Body of pancreas (tissue), 4 donors: ENCODE measurements at regions not wholly inside any gene's neighbourhood (a gene's known extent, or its start where the extent isn't known, plus 50 kb on each side); places are given as distances from the start of the nearest gene placed in this dataset.

Source experiments
- ATAC-seq: fragments of 150-250 bp; one replicate; pipeline ENCODE4 v1.9.1; 2016
- DNase-seq, 4 donors: peaks; one replicate each; pipeline ENCODE4 v3.0.0-alpha.2; 2019
- H3K27ac ChIP-seq, 4 donors: fragments of 200-600 bp; sonication (generic); 1 replicate in 3 of 4; 2 replicates in 1 of 4; pipeline versions ENCODE4 v1.5.1 to v1.6.1; 2016 to 2019; ENCODE audit warnings: mild to moderate bottlenecking in 1 of 4, mixed read lengths in 1 of 4, moderate library complexity in 1 of 4
- H3K27me3 ChIP-seq, 2 donors: fragments of 200-600 bp; sonication (generic); one replicate each; pipeline ENCODE4 v1.6.0; 2016; ENCODE audit warnings: mild to moderate bottlenecking in 1 of 2
- H3K36me3 ChIP-seq, 2 donors: fragments of 200-600 bp; sonication (generic); replicated peaks in 1 of 2; 2 replicates each; pipeline ENCODE4 v1.5.1; 2016; ENCODE audit warnings: low read depth in 2 of 2; ENCODE audit not compliant: insufficient read depth in 1 of 2
- H3K4me1 ChIP-seq: fragments of 200-600 bp; sonication (generic); one replicate; pipeline ENCODE4 v1.6.0; 2016
- H3K4me3 ChIP-seq, 2 donors: fragments of 200-600 bp; sonication (generic); 1 replicate in 1 of 2; 2 replicates in 1 of 2; pipeline ENCODE4 v1.5.1; 2016 to 2019
- H3K9me3 ChIP-seq, 3 donors: fragments of 200-600 bp; sonication (generic); 1 replicate in 2 of 3; 2 replicates in 1 of 3; pipeline ENCODE4 v1.5.1; 2016
- POLR2A ChIP-seq, 3 donors: fragments of 450-650 bp; IDR thresholded peaks; one replicate each; pipeline ENCODE4 v1.6.1; 2016; ENCODE audit warnings: antibody characterized with exemption in 3 of 3, mild to moderate bottlenecking in 2 of 3
- WGBS, 2 donors: methylation state at CpG; one replicate each; pipeline ENCODE4 v1.1.5; 2017; 5-methylcytosine and 5-hydroxymethylcytosine counted together
- intact Hi-C: fragments of 100-400 bp; cut with DNase I; formaldehyde crosslinking; loops from one replicate; pipeline ENCODE4 v1.15.1; 2023
- TF ChIP-seq, protein P1 (sequence below), 7 experiments: fragments of 450-650 bp in 4 of 7; fragments of 200-600 bp in 3 of 7; sonication (generic) in 3 of 7; IDR thresholded peaks; one replicate each; pipeline ENCODE4 v1.5.1; 2016 to 2019; ENCODE audit warnings: antibody characterized with exemption in 7 of 7

DNA sequence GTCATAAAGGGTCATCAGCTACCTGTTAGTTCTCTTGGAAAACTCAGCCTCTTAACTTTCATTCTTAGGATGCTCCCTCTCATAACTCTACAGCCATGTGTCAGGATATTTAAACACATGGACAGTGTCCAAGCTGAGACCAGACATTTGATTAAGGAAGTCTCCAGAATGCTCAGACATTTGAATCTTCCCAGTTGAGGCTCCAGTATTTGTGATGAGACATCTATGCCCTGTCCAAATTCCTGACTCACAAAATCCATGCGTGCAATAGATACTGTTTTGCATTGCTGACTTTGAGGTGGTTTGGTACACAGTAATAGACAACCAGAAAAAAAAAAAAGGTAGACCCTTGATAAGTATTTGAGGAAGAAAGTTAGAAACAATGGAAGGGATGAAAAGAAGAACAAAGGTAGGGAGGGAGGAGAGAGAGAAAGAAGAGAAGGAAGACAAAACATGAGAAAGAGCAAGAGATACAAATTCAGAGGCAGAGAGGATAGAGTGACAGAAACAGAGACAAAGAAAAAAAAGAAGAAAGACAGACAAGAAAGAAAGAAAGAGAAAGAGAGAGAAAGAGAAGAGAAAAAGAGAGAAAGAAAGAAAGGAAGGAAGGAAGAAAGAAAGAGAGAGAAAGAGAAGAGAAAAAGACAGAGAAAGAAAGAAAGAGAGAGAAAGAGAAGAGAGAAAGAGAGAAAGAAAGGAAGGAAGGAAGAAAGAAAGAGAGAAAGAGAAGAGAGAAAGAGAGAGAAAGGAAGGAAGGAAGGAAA, 275.5 kb upstream of the PRMT6 start:
- 57% methylated on average over 1 of the region's 1 CpG for WGBS, 2 donors
- H3K27me3 ChIP-seq, result no peaks in the 10 kb centered on the region
- no peak overlapping the region for H3K27ac ChIP-seq
- DNase-seq (no peak), ATAC-seq (no peak)
- no peak overlapping the region for H3K4me3 ChIP-seq
- no peaks in the 10 kb centered on the region for H3K9me3 ChIP-seq
- TF ChIP-seq, protein P1, sequence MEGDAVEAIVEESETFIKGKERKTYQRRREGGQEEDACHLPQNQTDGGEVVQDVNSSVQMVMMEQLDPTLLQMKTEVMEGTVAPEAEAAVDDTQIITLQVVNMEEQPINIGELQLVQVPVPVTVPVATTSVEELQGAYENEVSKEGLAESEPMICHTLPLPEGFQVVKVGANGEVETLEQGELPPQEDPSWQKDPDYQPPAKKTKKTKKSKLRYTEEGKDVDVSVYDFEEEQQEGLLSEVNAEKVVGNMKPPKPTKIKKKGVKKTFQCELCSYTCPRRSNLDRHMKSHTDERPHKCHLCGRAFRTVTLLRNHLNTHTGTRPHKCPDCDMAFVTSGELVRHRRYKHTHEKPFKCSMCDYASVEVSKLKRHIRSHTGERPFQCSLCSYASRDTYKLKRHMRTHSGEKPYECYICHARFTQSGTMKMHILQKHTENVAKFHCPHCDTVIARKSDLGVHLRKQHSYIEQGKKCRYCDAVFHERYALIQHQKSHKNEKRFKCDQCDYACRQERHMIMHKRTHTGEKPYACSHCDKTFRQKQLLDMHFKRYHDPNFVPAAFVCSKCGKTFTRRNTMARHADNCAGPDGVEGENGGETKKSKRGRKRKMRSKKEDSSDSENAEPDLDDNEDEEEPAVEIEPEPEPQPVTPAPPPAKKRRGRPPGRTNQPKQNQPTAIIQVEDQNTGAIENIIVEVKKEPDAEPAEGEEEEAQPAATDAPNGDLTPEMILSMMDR (IDR thresholded peaks at IDR 0.05), result no peak
- no peak for TF ChIP-seq POLR2A (IDR thresholded peaks at IDR 0.05)
- intact Hi-C loops, result no loop called here
- no peaks in the 10 kb centered on the region for H3K4me1 ChIP-seq
- no peaks in the 10 kb centered on the region for H3K36me3 ChIP-seq

DNA sequence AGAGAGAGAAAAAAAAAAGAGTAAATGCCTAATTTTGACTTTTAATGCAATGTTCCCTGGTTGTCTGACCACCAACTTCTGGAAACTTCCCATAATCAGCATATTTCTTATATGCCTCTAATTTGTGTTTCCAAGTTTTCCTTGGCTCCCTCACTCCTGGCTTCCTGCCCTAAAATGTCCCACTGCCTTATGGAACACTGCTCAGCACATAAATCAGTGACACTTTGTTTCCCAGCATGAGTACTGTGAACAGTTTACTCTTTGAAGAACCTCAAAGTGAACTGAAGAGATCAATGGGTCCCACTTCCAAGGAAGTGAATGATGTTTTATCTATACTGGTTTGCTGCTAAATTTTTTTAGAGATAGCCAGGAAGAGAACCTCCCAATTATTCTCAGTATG, 271.3 kb upstream of the PRMT6 start:
- H3K4me3 ChIP-seq, result no peak overlapping the region
- ATAC-seq, result no peak
- intact Hi-C loops, result no loop called here

DNA sequence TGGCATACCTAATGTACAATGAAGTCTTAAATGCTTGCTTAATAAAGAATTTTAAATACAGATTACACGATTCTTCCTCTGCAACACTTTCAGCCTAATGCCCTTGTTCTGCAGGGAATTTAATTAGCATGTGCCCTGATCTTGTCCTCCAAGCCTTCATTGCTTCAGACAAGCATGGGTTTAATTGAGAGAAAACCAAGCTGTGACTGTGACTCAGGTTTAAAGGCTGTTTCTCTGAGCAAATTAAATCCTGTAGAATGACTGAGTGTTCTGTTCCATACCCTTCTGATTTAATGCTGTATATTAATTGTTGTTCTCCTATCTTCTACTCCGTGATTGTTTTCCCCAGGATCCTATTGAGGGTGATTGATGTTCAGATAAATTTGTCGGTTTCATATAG, 269.0 kb upstream of the PRMT6 start:
- ATAC-seq (no peak), DNase-seq (no peak)

More for the DNA sequence above, 271.3 kb upstream of the PRMT6 start:
- H3K27ac ChIP-seq, result no peak overlapping the region
- H3K27me3 ChIP-seq, result no peaks in the 10 kb centered on the region
- H3K36me3 ChIP-seq, result no peaks in the 10 kb centered on the region
- no peak for TF ChIP-seq POLR2A (IDR thresholded peaks at IDR 0.05)
- TF ChIP-seq, protein P1 (IDR thresholded peaks at IDR 0.05), result no peak
- H3K4me1 ChIP-seq, result no peaks in the 10 kb centered on the region
- H3K9me3 ChIP-seq, result no peaks in the 10 kb centered on the region
- DNase-seq, result no peak

DNA sequence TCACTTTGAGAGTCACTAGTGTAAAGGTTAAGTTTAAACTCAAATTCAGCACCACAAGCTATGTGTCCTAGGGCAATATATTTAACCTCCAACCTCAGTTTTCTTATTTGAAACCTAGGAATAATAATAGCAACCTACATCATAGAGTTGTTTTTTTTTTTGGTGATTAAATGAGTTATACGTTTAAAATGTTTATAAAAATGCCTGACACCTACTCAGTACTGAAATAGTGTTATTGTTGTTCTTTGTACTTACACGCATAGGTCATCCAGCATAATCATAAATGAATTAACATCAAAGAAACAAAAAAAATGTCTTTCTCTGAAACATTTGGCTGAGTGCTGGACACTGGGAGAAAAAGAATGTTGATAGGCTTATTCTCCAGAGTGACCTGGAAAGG, 266.8 kb upstream of the PRMT6 start:
- H3K36me3 ChIP-seq, result no peaks in the 10 kb centered on the region
- no peak for TF ChIP-seq POLR2A (IDR thresholded peaks at IDR 0.05)
- TF ChIP-seq, protein P1 (IDR thresholded peaks at IDR 0.05), result no peak
- intact Hi-C loops, result no loop called here
- no peaks in the 10 kb centered on the region for H3K4me1 ChIP-seq
- WGBS, 2 donors, result 55 to 58% methylated on average over 2 of the region's 2 CpGs
- H3K9me3 ChIP-seq, result no peaks in the 10 kb centered on the region
- no peaks in the 10 kb centered on the region for H3K27me3 ChIP-seq
- no peak for ATAC-seq
- DNase-seq, result no peak
- no peak overlapping the region for H3K4me3 ChIP-seq
- no peak overlapping the region for H3K27ac ChIP-seq

More for the DNA sequence above, 269.0 kb upstream of the PRMT6 start:
- Histone ChIP-seq H3K27me3 (no peaks in the 10 kb centered on the region), H3K36me3 (no peaks in the 10 kb centered on the region), H3K4me3 (no peak overlapping the region), H3K4me1 (no peaks in the 10 kb centered on the region), H3K27ac (no peak overlapping the region), H3K9me3 (no peaks in the 10 kb centered on the region)
- TF ChIP-seq, protein P1 (IDR thresholded peaks at IDR 0.05), result no peak
- TF ChIP-seq POLR2A (IDR thresholded peaks at IDR 0.05), result no peak
- intact Hi-C loops, result no loop called here
- WGBS, 2 donors, result 26 to 28% methylated on average over 3 of the region's 3 CpGs

DNA sequence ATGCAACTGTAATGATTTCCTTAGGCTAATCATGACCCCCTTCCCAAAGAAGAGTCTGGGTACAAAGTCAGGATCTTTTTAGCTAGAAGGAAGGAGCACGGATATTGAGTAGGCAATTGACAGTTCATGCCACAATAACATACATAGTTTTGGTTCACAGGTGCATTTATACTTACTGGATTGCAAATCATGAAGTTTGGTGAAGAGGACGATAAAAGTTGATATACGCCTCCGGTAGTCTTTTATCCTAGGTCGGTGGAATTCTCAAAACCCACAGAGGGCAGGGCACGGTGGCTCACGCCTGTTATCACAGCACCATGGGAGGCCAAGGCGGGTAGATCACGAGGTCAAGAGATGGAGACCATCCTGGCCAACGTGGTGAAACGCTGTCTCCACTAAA, 265.4 kb upstream of the PRMT6 start:
- no peak for TF ChIP-seq POLR2A (IDR thresholded peaks at IDR 0.05)
- TF ChIP-seq, protein P1 (IDR thresholded peaks at IDR 0.05), result no peak
- Histone ChIP-seq H3K27me3 (no peaks in the 10 kb centered on the region), H3K4me3 (no peak overlapping the region), H3K36me3 (no peaks in the 10 kb centered on the region), H3K4me1 (no peaks in the 10 kb centered on the region), H3K27ac (no peak overlapping the region), H3K9me3 (no peaks in the 10 kb centered on the region)
- 69 to 79% methylated on average over 11 of the region's 11 CpGs for WGBS, 2 donors
- no peak for ATAC-seq
- DNase-seq, result no peak
- intact Hi-C loops, result no loop called here
